Gastrocnemius medialis (tissue), 4 donors: ENCODE measurements at regions not wholly inside any gene's neighbourhood (a gene's known extent, or its start where the extent isn't known, plus 50 kb on each side); places are given as distances from the start of the nearest gene placed in this dataset.

Experiments
- CTCF ChIP-seq, 5 experiments: fragments of 450-650 bp in 3 of 5; fragments of 200-600 bp in 2 of 5; sonication (generic) in 2 of 5; IDR thresholded peaks in 4 of 5; conservative IDR thresholded peaks in 1 of 5; 1 replicate in 4 of 5; 2 replicates in 1 of 5; pipeline ENCODE4 v1.5.1; 2016 to 2019; ENCODE audit warnings: antibody characterized with exemption in 5 of 5, mild to moderate bottlenecking in 3 of 5, moderate library complexity in 3 of 5
- POLR2A ChIP-seq, 2 donors: fragments of 450-650 bp; IDR thresholded peaks; one replicate each; pipeline ENCODE4 v1.6.1; 2017; ENCODE audit warnings: antibody characterized with exemption in 2 of 2, mild to moderate bottlenecking in 2 of 2, moderate library complexity in 2 of 2

GRCh38 chr22:48090332-48090672 is 1327.9 kb downstream of the TBC1D22A start:
- TF ChIP-seq CTCF (IDR thresholded peaks at IDR 0.05 in 4 of 5, conservative IDR thresholded peaks at IDR 0.05 in 1 of 5) (no peak), POLR2A (IDR thresholded peaks at IDR 0.05) (no peak)
